OCI-LY7 (cell line): ENCODE measurements at regions not wholly inside any gene's neighbourhood (a gene's known extent, or its start where the extent isn't known, plus 50 kb on each side); places are given as distances from the start of the nearest gene placed in this dataset.

Source experiments
- CTCF ChIP-seq: fragments of 200-600 bp; sonication (generic); conservative IDR thresholded peaks from 2 replicates; pipeline ENCODE4 v1.5.1; 2014; ENCODE audit warnings: mild to moderate bottlenecking, antibody characterized with exemption, low read length, moderate library complexity, mixed read lengths
- EZH2phosphoT487 ChIP-seq: fragments of 200-600 bp; sonication (generic); IDR thresholded peaks from 2 replicates; pipeline ENCODE4 v1.6.1; 2018; ENCODE audit warnings: low read depth, borderline replicate concordance, mild to moderate bottlenecking, mixed run types, antibody characterized with exemption, low read length, moderate library complexity, mixed read lengths

GRCh38 chr10:29955329-29955935 is 104.0 kb downstream of the JCAD start:
- TF ChIP-seq CTCF (no peak), EZH2phosphoT487 (no peak)
